NCI-H510A treated with DMSO at 0.1 percent for 48 hours (cell line): ENCODE measurements at regions not wholly inside any gene's neighbourhood (a gene's known extent, or its start where the extent isn't known, plus 50 kb on each side); places are given as distances from the start of the nearest gene placed in this dataset.
A peak's percentile ranks its signal among the peaks of the same experiment; 100 is the strongest.

Experiments
- DNase-seq: peaks from one replicate; lab custom pipeline; 2025; lab: John Stamatoyannopoulos, UW

DNA sequence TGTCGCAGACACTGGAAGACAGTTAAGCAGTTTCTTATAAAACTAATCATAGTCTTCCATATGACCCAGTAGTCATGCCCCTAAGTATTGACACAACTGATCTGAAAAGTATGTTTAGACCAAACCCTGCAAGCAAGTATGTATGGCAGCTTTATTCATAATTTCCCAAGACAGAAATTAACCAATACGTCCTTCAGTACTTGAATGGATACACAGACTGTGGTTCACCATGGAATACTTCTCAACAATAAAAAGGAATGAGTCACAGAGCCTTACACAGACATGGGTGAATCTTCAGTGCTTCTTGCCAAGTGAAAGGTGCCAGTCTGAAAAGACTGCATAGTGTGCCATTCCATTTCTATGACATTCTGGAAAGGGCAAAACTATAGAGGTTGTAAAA lies 50.2 kb upstream of the AKR1E2 start:
- no peak for DNase-seq

DNA sequence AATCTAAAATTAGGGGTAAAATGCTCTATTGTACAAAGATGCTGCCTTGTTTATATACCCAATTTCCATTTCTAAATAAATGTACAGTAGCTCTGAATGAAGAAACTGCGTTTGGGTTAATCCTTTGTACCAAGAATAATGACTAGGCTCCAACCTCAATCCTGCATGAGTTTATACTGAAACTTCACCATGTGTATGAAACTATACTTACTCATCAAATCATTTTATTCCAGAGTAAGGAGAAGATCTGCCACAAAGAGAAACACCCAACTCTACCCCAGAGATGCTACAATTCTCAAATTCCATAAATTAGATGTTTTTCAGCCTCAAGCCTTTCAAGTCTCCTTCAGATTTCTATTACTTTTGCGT lies 53.8 kb upstream of the AKR1E2 start:
- no peak for DNase-seq

DNA sequence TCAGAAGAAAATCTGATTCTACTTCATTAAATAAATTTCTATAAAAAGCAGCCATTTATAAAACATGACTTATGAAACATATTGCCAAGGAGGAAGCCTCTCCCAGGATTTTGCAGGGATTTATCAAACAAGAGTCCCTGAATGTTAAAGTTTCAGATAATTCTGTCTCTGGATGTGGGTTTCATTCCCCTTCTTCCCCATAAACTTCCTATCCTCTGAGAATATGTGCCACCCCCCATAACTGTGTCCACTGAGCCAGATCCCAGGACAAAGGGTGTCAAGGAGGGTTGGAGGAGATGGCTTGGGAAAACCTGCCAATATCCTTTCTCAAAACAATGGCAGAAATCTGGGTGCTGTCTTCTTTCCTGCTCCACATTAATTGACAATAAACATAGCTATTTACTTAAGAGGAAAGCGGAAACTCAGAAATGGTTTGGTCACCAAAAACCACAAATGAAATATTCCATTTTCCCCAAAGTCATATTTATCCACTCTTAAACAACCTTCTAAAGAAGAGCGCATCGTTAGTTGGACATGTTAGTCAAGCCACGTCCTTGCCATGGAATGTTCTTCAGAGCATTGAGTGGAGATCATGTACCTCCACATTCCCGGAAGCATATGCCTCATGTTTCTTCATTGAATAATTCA lies 54.3 kb upstream of the AKR1E2 start:
- DNase-seq: no peak

DNA sequence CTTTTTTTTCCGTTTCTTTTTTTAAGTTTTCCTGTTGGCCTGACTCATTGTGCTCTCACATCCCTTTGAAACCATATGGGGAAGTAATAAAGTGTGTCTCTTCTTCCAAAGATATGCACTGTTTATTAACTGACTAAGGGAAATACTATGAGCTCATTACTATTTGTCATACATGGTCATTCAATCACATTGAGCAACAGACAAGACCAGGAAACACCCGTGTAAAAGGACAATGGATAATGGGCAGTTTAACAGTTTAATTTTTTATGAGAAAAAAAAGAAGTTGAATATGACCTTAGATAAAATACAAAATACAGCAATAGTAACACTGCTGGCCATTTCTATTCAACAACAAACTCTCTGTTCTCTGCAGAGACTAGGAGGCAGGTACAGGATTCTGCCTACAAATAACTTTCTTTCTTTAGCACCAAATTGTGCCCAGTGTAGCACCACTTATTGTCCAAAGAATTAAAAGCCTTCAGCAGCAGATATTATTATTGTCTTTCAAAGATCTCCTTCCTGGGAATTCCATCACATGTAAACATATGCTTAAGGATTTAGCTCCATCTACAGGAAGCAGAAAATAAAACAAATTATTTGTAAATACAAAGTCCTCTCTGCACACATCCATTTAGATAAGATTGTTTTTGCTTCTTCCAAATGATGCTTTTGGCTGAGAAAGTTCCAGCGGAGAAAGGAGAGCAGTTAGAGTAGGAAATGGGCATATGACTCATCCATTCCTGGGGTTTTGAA lies 55.0 kb upstream of the AKR1E2 start:
- peak; percentile 21 for DNase-seq

DNA sequence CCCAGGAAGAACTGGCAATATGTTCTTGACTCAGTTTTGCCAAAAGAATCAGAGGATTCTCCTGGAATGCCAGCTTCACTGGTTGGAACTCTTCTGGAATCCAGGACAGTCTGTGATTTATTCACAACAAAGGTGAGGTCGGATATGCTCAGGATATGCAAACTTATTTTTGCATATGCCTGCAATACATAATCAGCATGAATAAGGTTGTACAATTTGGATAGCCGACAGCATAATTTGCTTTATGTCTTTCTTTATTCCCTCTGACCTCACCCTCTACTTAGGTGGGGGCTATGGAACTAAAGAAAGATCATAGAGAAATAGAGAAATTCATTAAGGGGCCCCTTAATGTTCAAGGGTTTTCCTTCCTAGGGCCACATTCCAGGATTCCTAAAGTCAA lies 57.6 kb upstream of the AKR1E2 start:
- DNase-seq: no peak

DNA sequence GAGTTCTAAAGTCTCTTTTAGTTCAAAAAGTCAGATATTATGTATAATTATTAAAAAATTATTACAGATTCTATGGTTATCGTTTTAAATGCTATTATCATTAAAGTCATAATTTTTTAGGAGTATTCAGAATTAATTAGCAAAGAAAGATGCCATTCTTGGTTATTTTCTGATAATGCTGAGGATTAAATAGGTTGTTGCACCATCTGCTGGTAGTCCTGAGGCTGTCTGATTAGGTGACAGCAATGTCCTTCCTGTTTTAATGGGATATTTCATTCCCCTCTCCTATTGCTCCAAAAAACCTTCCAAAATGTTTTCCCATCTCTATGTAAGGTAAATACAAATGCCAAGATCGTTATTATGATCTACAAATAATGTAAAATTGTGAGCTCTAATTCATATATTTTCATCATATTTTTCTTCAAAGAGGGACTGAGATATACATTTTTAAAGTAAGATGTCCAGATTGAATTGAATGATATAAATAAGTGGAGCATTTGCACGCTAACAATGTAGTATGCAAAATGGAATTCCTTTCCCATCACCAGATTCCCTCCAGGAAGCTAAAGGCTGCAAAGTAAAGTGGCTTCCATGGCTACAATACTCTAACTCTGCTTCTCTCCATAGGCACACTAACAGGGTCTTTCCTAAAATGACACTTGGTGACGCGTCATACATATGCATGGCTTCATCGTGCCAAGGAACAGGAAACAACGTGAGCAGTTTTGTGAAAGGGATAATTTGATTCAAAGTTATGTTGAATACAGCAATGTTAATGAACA lies 58.8 kb upstream of the AKR1E2 start:
- DNase-seq: peak; percentile 25

DNA sequence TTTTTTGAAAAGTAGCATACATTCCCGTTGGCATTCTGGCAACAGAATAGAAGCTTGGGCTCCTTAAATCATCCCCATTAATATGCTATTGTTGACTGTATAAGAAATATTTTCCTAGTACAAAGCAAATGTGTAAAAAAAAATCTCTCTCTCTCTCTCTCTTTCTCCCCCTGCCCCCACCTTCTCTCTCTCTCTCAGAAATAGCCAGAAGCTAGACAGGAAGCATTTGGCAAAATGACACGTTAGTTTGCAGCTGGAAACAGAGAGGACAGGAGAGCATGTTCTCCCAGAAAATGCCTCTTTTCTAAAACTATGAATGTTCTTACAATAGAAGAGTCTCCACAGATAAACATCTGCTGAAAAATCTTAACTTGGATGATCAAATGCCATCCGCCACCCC lies 59.6 kb upstream of the AKR1E2 start:
- DNase-seq: no peak

DNA sequence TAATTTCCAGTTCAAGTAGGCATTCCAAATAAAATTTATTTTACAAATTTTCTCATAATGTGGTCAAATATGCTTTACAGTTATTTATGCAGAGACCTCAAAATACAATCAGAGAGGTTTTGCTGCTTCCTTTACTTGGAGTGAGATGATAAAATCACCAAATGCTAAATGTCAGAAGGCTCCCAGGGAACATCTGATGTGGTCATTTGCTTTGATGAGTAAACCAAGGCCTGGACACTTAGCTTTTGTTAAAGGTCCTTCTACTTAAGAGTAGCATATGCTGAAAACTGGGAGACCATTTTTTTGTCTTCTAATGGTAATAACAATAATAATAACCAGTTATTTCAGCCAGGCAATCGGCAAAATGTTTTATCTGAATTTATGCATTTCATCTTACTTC lies 60.6 kb upstream of the AKR1E2 start:
- DNase-seq: no peak

DNA sequence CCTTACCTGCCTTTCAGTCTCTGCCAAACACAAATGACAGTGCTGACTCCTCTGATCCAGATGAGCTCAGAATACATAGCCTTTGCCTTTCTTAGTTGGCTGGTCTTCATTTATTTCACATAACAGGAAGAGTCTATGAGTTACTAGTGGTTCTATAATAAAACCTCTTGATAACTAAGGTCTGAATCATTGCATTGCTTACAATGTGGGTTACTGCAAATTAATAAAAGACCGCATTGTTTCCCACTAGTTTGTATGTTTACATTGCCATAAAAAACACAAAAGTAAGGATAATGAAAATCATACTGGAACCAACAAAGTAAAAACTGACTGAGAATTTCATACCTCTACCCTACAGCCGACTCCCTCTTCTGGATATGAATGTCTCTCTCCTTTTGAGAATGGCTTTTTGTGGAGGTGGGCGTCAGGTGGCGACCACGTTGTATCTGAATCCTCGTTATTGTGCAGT lies 62.0 kb upstream of the AKR1E2 start:
- DNase-seq: no peak

DNA sequence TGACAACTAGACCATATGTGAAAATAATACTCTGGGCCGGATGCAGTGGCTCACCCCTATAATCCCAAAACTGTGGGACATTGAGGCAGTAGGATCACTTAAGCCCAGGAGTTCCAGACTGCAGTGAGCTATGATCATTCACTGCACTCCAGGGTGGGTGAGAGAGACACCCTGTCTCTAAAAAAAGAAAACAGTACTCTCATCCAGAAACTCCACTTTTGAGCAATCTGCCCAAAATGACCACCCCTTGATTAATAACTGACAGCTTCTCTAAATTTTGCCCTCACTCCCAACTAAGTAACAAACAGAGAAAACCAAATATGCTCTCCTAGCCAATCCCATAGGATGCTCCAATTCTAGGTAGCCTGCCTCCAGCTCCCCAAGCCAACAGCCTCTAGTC lies 62.5 kb upstream of the AKR1E2 start:
- no peak for DNase-seq

DNA sequence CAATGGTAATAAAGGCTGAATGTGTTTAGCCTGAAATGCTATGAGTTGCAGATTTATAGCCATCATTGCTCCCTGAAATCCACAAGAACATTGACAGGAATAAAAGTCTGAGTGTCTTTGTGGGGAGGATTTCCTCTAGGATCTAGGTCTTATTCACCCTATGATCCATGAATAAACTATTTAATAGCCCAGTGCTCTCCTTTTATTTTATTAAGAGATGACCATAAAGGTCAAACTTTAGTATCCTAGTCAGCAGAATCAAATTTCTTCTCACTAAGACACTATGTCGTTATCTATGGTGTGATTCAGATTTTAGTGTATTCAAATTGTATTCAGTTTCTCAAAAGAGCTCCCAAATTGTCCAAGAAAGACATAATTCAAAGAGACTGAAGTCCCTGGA lies 67.8 kb upstream of the AKR1E2 start:
- DNase-seq: no peak

DNA sequence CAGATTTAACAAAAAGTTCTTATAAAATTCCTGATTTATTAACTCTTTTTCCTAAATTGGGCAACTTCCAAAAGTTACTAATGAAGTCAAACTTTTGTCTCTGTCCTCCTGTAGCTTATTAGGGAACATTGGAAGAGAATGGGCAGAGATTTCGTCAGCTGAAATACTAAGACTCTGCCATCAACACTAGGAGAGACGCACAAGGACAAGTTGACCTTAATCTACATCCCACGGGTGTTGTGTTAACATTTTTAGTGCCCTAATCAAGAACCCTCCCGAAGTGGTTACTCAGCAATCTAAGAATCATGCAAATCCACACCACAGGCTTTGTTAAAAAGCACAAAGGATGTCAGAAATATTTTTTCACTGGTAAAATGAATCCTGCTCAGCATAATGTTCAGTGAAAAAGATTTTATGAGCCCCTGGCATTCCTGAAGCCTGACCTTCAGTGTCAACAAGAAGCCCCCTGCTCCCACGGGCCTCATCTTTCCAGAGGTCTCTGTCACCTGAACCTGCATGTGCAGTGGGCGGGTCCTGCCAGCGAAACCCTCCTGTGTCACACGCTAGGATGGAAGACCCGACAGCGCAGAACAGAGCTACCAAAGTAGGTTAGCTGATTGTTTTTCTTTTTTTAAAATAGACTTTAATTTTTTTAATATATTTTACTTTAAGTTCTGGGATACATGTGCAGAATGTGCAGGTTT lies 70.6 kb upstream of the AKR1E2 start:
- DNase-seq: no peak

DNA sequence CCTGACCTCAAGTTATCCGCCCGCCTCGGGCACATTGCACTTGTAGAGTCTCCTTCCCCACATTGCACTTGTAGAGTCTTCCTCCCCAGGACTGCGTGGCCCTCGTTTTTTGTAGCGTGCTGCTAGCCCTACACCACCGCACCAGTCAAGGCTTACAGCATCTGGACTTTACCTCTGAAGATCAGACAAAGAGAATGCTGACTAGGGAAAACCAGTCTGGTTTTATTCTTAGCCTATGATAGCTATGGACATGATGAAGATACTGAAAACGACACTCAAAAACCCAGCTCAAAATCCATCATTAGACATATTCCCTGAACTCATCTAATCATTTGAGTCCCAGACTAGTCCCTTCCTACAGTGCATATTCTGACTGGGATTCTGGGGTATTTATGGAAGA lies 71.9 kb upstream of the AKR1E2 start:
- DNase-seq: no peak

DNA sequence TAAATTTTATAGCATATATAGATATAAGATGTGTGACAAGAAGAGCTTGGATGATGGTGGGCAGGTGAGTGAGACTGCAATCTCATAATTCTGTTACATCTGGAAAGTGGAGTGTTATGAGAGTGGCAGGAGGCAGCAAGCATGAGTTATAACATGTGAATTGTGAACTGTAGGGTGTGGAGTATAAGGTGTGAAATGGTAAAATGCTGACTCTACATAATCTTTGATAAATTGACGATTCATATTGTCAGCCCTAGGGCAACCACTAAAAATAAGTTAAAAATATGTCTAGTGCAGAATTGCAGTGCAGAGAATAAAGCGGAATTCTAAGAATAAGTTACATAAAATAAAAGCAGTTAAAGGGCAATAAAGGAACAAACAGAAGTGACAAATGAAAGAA lies 74.8 kb upstream of the AKR1E2 start:
- DNase-seq: no peak

DNA sequence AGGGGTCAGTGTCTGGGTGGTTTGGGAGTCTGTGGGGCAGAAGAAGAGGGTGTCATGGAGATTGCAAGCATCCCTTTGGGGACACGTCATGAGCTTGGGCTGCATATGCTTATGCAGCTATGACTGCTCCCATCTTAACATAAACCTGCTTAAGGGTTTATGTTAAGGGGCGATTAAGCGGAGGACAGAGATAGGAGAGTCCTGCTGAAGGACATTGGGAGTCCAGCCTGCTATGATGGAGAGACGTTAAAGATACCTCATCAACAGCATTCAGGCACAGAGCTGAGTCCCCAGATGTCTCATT lies 76.8 kb upstream of the AKR1E2 start:
- DNase-seq: no peak

DNA sequence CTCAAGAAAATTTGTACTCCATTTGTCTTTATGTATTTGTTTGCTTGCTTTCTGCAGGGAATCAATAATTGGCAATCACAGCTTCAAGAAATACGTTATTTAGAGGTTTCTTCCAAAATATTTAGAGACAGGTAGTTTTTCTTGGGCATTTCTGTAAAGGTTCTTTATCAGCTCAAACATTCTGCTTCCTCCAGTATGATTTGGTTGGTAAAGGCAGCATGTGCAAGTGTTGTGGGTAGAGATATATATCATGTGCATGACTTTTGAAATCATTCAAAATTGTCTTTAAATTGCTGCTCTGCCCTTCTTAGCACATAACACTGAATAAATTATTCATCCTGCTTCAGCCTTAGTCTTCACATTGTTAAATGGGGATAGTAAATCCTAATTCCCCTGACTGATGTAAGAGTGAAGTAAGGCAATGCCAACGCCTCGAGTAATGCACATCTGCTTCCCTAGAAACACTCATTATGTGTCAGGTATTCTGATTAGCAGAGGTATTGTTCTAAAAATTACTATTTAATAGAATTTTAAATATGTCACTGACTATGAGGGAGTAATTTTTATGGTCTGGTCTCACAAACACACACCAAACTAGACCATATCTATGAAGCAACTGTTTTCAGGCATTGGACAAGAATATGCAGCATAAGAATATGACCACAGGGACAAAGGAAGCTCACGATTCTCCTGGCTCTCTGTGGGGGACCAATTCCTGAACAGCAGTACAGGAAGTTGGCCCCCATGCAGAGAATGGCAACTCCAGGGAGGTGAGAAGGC lies 77.3 kb upstream of the AKR1E2 start:
- no peak for DNase-seq

DNA sequence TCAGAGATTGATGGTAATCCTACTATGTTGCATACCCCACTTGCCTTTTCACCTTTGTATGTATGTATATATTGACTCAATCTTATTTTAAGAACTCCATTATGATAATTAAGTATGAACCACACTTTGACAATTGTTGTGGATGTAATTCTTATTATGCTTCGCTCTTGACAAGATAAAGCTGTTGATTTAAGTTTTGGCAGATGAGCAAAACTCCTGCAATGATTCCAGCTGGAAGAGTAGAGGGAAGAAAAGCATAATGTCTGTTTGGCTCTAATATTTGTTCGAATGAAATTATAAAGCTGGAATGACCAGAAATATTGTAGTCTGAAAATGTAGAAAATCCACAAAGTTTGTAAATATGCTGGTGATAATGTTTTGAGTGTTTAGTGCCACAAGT lies 83.8 kb upstream of the AKR1E2 start:
- no peak for DNase-seq

DNA sequence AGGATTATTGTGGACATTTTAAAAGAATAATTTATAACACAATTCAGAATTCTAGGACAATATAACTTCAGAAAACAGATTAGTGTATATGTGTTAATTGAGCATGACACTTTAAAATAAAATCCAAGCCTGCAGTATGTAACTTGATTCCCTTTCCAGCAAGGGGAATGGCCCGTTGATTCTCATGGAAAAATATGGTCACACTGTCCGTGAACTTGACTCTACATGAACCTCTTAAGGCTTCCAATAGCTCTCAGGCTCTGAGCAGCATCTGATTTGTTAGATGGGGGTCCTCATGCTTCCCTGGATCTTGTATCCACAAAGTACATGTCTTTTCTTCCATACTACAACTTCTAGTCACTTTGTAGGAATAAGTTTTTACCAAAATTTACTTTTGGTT lies 85.5 kb upstream of the AKR1E2 start:
- DNase-seq: no peak

DNA sequence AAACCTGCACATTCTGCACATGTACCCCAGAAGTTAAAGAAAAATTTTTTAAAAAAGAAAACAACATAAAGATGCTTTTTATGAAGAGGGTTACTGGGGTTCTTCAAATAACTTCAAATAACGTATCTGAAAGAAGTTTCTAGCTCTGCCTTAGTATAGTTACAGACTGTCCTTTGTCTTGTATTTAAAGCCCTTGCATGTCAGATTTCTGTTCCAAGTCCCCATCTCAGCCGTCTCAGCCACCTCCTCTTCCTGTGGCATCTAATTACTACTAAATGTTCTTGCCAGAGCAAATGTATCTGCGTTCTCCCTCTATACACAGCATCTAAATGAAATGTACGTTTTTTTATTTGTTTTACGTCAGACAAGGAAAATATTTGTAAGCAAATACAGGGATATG lies 89.4 kb upstream of the AKR1E2 start:
- DNase-seq: no peak

DNA sequence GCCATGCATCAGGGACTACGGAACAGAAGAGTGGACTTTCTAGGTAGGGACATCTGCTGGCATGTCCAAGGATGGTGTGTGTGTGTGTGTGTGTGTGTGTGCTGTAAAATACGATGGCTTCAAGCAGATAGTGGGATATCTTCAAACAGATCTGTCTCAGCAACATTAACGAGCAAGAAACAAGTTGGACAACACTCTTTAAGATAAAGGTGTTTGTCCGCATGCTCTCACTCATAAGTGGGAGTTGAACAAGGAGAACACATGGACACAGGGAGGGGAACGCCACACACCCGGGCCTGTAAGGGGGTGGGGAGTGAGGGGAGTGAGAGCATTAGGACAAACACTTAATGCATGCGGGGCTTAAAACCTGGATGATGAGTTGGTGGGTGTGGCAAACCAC lies 89.8 kb upstream of the AKR1E2 start:
- no peak for DNase-seq

DNA sequence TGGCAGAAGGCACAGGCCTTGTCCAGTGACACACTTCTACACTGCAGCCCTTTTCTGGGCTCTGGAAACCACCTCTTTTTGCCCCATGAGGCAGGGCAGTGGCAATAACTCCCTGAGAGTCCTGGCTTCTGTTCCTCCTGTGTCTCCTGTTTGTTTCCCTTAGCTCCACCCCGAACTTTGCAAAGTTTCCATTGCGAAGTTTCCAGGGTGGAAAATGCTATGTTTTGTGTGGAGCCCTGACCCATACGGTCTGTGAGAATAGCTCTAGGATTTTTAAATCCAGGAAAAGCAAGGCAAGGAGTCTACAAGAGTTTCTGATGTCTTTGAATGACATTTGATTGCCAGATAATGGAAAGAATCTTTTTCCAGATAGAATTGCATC lies 92.2 kb upstream of the AKR1E2 start:
- DNase-seq: no peak
